ENCODE measurements at regions not wholly inside any gene's neighbourhood (a gene's known extent, or its start where the extent isn't known, plus 50 kb on each side); places are given as distances from the start of the nearest gene placed in this dataset.
"Not testable (repeated sequence)": the region's sequence is repeated elsewhere in the genome, so short reads cannot be mapped to it uniquely, and the experiment has no call there.

- DNase-seq, result peak; percentile 36
These were observed 125.5 kb downstream of the POSTN start for GRCh38 chr13:37473035-37473434.

GRCh38 chr13:37472266-37472665 lies 126.3 kb downstream of the POSTN start:
- not testable (repeated sequence) for DNase-seq

- DNase-seq, result no peak
These were observed 138.4 kb downstream of the POSTN start for GRCh38 chr13:37460166-37460565.

- no peak for DNase-seq
These were observed 141.0 kb downstream of the POSTN start for GRCh38 chr13:37457612-37458011.

GRCh38 chr13:37456506-37456905 lies 142.1 kb downstream of the POSTN start:
- DNase-seq, result no peak

GRCh38 chr13:37456041-37456440 lies 142.5 kb downstream of the POSTN start:
- no peak for DNase-seq

GRCh38 chr13:37453246-37453645 lies 145.3 kb downstream of the POSTN start:
- no peak for DNase-seq

GRCh38 chr13:37450276-37450675 lies 148.3 kb downstream of the POSTN start:
- no peak for DNase-seq

GRCh38 chr13:37448153-37448552 lies 150.4 kb downstream of the POSTN start:
- no peak for DNase-seq

GRCh38 chr13:37446503-37446902 lies 152.1 kb downstream of the POSTN start:
- DNase-seq, result no peak

GRCh38 chr13:37443538-37443937 lies 155.0 kb downstream of the POSTN start:
- no peak for DNase-seq

- no peak for DNase-seq
These were observed 155.6 kb downstream of the POSTN start for GRCh38 chr13:37442996-37443395.

- DNase-seq, result no peak
These were observed 162.7 kb downstream of the POSTN start for GRCh38 chr13:37435881-37436280.

GRCh38 chr13:37433086-37433485 lies 165.5 kb downstream of the POSTN start:
- no peak for DNase-seq

GRCh38 chr13:37429976-37430375 lies 168.6 kb downstream of the POSTN start:
- DNase-seq, result no peak

- DNase-seq, result peak; percentile 20
These were observed 170.6 kb downstream of the POSTN start for GRCh38 chr13:37427843-37428494.

GRCh38 chr13:37418490-37418889 lies 180.1 kb downstream of the POSTN start:
- no peak for DNase-seq

- DNase-seq, result no peak
These were observed 181.5 kb downstream of the POSTN start for GRCh38 chr13:37417060-37417441.

GRCh38 chr13:37416291-37417059 lies 182.1 kb downstream of the POSTN start:
- no peak for DNase-seq

- DNase-seq, result no peak
These were observed 185.4 kb downstream of the POSTN start for GRCh38 chr13:37413161-37413560.

- no peak for DNase-seq
These were observed 186.2 kb downstream of the POSTN start for GRCh38 chr13:37412241-37412921.

GRCh38 chr13:37410316-37410715 lies 188.3 kb downstream of the POSTN start:
- no peak for DNase-seq

GRCh38 chr13:37409756-37410155 lies 188.8 kb downstream of the POSTN start:
- no peak for DNase-seq

- DNase-seq, result no peak
These were observed 191.4 kb downstream of the POSTN start for GRCh38 chr13:37407156-37407555.
